ENCODE measurements at regions not wholly inside any gene's neighbourhood (a gene's known extent, or its start where the extent isn't known, plus 50 kb on each side); places are given as distances from the start of the nearest gene placed in this dataset.
"Not testable (repeated sequence)": the region's sequence is repeated elsewhere in the genome, so short reads cannot be mapped to it uniquely, and the experiment has no call there.

GRCh38 chrX:144121566-144121965 is 237.7 kb downstream of the UBE2NL start:
- TF ChIP-seq POU6F1 (CRISPR knock-in tag; IDR thresholded peaks at IDR 0.05; ENCODE audit: borderline replicate concordance, low read depth); OSR1 (CRISPR knock-in tag; IDR thresholded peaks at IDR 0.05); ZNF70 (CRISPR knock-in tag; IDR thresholded peaks at IDR 0.05); TOX (CRISPR knock-in tag; IDR thresholded peaks at IDR 0.05; ENCODE audit: borderline replicate concordance); ARNTL (CRISPR knock-in tag; IDR thresholded peaks at IDR 0.05; ENCODE audit: borderline replicate concordance, low read depth); CREB5 (CRISPR knock-in tag; IDR thresholded peaks at IDR 0.05; ENCODE audit: low read depth); CSRNP3 (CRISPR knock-in tag; IDR thresholded peaks at IDR 0.05); ZNF8 (CRISPR knock-in tag; IDR thresholded peaks at IDR 0.05): not testable (repeated sequence)
